OCI-LY7 (cell line): ENCODE measurements at regions not wholly inside any gene's neighbourhood (a gene's known extent, or its start where the extent isn't known, plus 50 kb on each side); places are given as distances from the start of the nearest gene placed in this dataset.

Experiments
- CTCF ChIP-seq: fragments of 200-600 bp; sonication (generic); conservative IDR thresholded peaks from 2 replicates; pipeline ENCODE4 v1.5.1; 2014; ENCODE audit warnings: mild to moderate bottlenecking, antibody characterized with exemption, low read length, moderate library complexity, mixed read lengths
- EZH2phosphoT487 ChIP-seq: fragments of 200-600 bp; sonication (generic); IDR thresholded peaks from 2 replicates; pipeline ENCODE4 v1.6.1; 2018; ENCODE audit warnings: low read depth, borderline replicate concordance, mild to moderate bottlenecking, mixed run types, antibody characterized with exemption, low read length, moderate library complexity, mixed read lengths

- TF ChIP-seq CTCF (0 out of 2 replicates have a peak, but pooled peaks have one; percentile 9), EZH2phosphoT487 (no peak)
Measured at GRCh38 chr3:148128136-148128535, 569.6 kb upstream of the AGTR1 start.
